ENCODE measurements at regions not wholly inside any gene's neighbourhood (a gene's known extent, or its start where the extent isn't known, plus 50 kb on each side); places are given as distances from the start of the nearest gene placed in this dataset.

GRCh38 chr4:175125410-175126068 is 207.4 kb downstream of the ADAM29 start (continued):
- TF ChIP-seq CLOCK (CRISPR knock-in tag; IDR thresholded peaks at IDR 0.05; ENCODE audit: borderline replicate concordance) (no peak), SMAD4 (CRISPR knock-in tag; conservative IDR thresholded peaks at IDR 0.05) (no peak), CHD4 (IDR thresholded peaks at IDR 0.05; ENCODE audit: insufficient read depth, insufficient replicate concordance, low read depth, low read length, poor library complexity, severe bottlenecking) (no peak), MTA1 (IDR thresholded peaks at IDR 0.05; ENCODE audit: borderline replicate concordance) (no peak), NFRKB (IDR thresholded peaks at IDR 0.05; ENCODE audit: low read depth) (no peak), ETS2 (tag; IDR thresholded peaks at IDR 0.05; ENCODE audit: borderline replicate concordance, poor library complexity, severe bottlenecking) (no peak), MYBL2 (IDR thresholded peaks at IDR 0.05; ENCODE audit: low read depth) (no peak), MYBL2 (CRISPR knock-in tag; IDR thresholded peaks at IDR 0.05; ENCODE audit: borderline replicate concordance) (no peak), ZNF408 (CRISPR knock-in tag; IDR thresholded peaks at IDR 0.05; ENCODE audit: low read depth) (no peak), ZNF436 (CRISPR knock-in tag; IDR thresholded peaks at IDR 0.05) (no peak)

Data from K562 (cell line).